Panc1 (cell line): ENCODE measurements at regions not wholly inside any gene's neighbourhood (a gene's known extent, or its start where the extent isn't known, plus 50 kb on each side); places are given as distances from the start of the nearest gene placed in this dataset.

Experiments used
- CTCF ChIP-seq: fragments of 450-650 bp; IDR thresholded peaks from 2 replicates; pipeline ENCODE4 v1.5.1; 2017; ENCODE audit warnings: mild to moderate bottlenecking
- POLR2AphosphoS5 ChIP-seq: IDR thresholded peaks from 2 replicates; pipeline ENCODE4 v1.6.1; 2012; ENCODE audit warnings: mild to moderate bottlenecking, low read depth, low read length, moderate library complexity

- TF ChIP-seq CTCF (no peak), POLR2AphosphoS5 (no peak)
Measured at GRCh38 chr12:30164382-30165318, 380.9 kb upstream of the TMTC1 start.
